H9 (cell line): ENCODE measurements at regions not wholly inside any gene's neighbourhood (a gene's known extent, or its start where the extent isn't known, plus 50 kb on each side); places are given as distances from the start of the nearest gene placed in this dataset.

Source experiments
- DNase-seq: peaks from one replicate; pipeline ENCODE4 v3.0.0-alpha.2; 2017
- H2AFZ ChIP-seq: one replicate; pipeline ENCODE4 v1.6.1; 2013; ENCODE audit warnings: mild to moderate bottlenecking, low read length, control low read depth, moderate library complexity
- H2AK5ac ChIP-seq: 2 replicates; pipeline ENCODE4 v1.6.1; 2013; ENCODE audit warnings: low read length, control low read depth, mixed read lengths; ENCODE audit not compliant: insufficient read length
- H2BK120ac ChIP-seq: one replicate; pipeline ENCODE4 v1.6.1; 2013; ENCODE audit warnings: low read depth, mild to moderate bottlenecking, low read length, control low read depth, inconsistent platforms; ENCODE audit not compliant: poor library complexity, severe bottlenecking
- H2BK12ac ChIP-seq: 2 replicates; pipeline ENCODE4 v1.6.1; 2013; ENCODE audit warnings: low read length, control low read depth, mixed read lengths, low read depth; ENCODE audit not compliant: insufficient read length
- H2BK15ac ChIP-seq: 2 replicates; pipeline ENCODE4 v1.6.1; 2013; ENCODE audit warnings: low read depth, low read length, control low read depth
- H2BK20ac ChIP-seq: one replicate; pipeline ENCODE4 v1.6.1; 2013; ENCODE audit warnings: low read depth, mild to moderate bottlenecking, low read length, control low read depth, inconsistent platforms; ENCODE audit not compliant: poor library complexity, severe bottlenecking
- H2BK5ac ChIP-seq: 2 replicates; pipeline ENCODE4 v1.6.1; 2013; ENCODE audit warnings: low read length, control low read depth, mixed read lengths; ENCODE audit not compliant: insufficient read length
- H3K14ac ChIP-seq: 2 replicates; pipeline ENCODE4 v1.6.1; 2013; ENCODE audit warnings: low read length, control low read depth; ENCODE audit not compliant: insufficient read depth
- H3K18ac ChIP-seq: 2 replicates; pipeline ENCODE4 v1.6.1; 2013; ENCODE audit warnings: low read depth, mild to moderate bottlenecking, mixed read lengths, low read length, control low read depth; ENCODE audit not compliant: insufficient read length
- H3K23ac ChIP-seq: 2 replicates; pipeline ENCODE4 v1.6.1; 2013; ENCODE audit warnings: low read length, control low read depth, mixed read lengths, low read depth; ENCODE audit not compliant: insufficient read length
- H3K23me2 ChIP-seq: 2 replicates; pipeline ENCODE4 v1.6.1; 2013; ENCODE audit warnings: low read depth, mild to moderate bottlenecking, mixed read lengths, low read length, control low read depth; ENCODE audit not compliant: insufficient read length, poor library complexity, severe bottlenecking
- H3K27ac ChIP-seq: 2 replicates; pipeline ENCODE4 v1.5.1; 2013; ENCODE audit warnings: low read length, control low read depth, mixed read lengths, low read depth; ENCODE audit not compliant: insufficient read length
- H3K27me3 ChIP-seq: 2 replicates; pipeline ENCODE4 v1.6.1; 2013; ENCODE audit warnings: low read length, control low read depth, inconsistent platforms; ENCODE audit not compliant: insufficient read depth
- H3K4ac ChIP-seq: 2 replicates; pipeline ENCODE4 v1.6.1; 2013; ENCODE audit warnings: low read depth, mild to moderate bottlenecking, control low read depth, inconsistent platforms, low read length, moderate library complexity
- H3K4me1 ChIP-seq: 2 replicates; pipeline ENCODE4 v1.6.1; 2013; ENCODE audit warnings: low read length, control low read depth, inconsistent platforms; ENCODE audit not compliant: insufficient read depth
- H3K4me2 ChIP-seq: 2 replicates; pipeline ENCODE4 v1.6.1; 2013; ENCODE audit warnings: low read length, control low read depth, mixed read lengths; ENCODE audit not compliant: insufficient read length, insufficient read depth
- H3K56ac ChIP-seq: 2 replicates; pipeline ENCODE4 v1.6.1; 2013; ENCODE audit warnings: low read depth, mild to moderate bottlenecking, mixed read lengths, low read length, control low read depth; ENCODE audit not compliant: insufficient read length
- H3K79me1 ChIP-seq: 2 replicates; pipeline ENCODE4 v1.6.1; 2013; ENCODE audit warnings: low read depth, mild to moderate bottlenecking, moderate library complexity, low read length, control low read depth, inconsistent platforms; ENCODE audit not compliant: insufficient read depth, poor library complexity, severe bottlenecking
- H3K79me2 ChIP-seq: 2 replicates; pipeline ENCODE4 v1.6.1; 2013; ENCODE audit warnings: low read length, control low read depth, inconsistent platforms; ENCODE audit not compliant: insufficient read depth
- H3K9ac ChIP-seq: 2 replicates; pipeline ENCODE4 v1.6.1; 2013; ENCODE audit warnings: low read length, control low read depth, mixed read lengths; ENCODE audit not compliant: insufficient read length; ENCODE audit errors: extremely low read depth
- H3K9me3 ChIP-seq: one replicate; pipeline ENCODE4 v1.6.1; 2013; ENCODE audit warnings: low read depth, low read length, inconsistent platforms; ENCODE audit not compliant: control insufficient read depth
- H3T11ph ChIP-seq: one replicate; pipeline ENCODE4 v1.6.1; 2013; ENCODE audit warnings: mild to moderate bottlenecking, low read length, control low read depth, inconsistent platforms
- H4K20me1 ChIP-seq: one replicate; pipeline ENCODE4 v1.6.1; 2013; ENCODE audit not compliant: control insufficient read depth, insufficient read length, insufficient read depth
- H4K5ac ChIP-seq: 2 replicates; pipeline ENCODE4 v1.6.1; 2013; ENCODE audit warnings: low read depth, mild to moderate bottlenecking, mixed read lengths, low read length, control low read depth; ENCODE audit not compliant: insufficient read length
- H4K8ac ChIP-seq: replicated peaks from 2 replicates; pipeline ENCODE4 v1.6.1; 2013; ENCODE audit warnings: low read length, control low read depth, mixed read lengths, low read depth; ENCODE audit not compliant: insufficient read length
- H4K91ac ChIP-seq: 2 replicates; pipeline ENCODE4 v1.6.1; 2013; ENCODE audit warnings: low read depth, mild to moderate bottlenecking, moderate library complexity, mixed read lengths, low read length, control low read depth; ENCODE audit not compliant: insufficient read length
- H3K27ac Mint-ChIP-seq, 3 experiments: 2 replicates in 2 of 3; 3 replicates in 1 of 3; pipeline ENCODE4 v1.8.0; 2020 to 2021; ENCODE audit warnings: mixed read lengths in 3 of 3, mild to moderate bottlenecking in 1 of 3, moderate library complexity in 1 of 3
- H3K27me3 Mint-ChIP-seq: 2 replicates; pipeline ENCODE4 v1.8.0; 2021; ENCODE audit warnings: low read depth, mild to moderate bottlenecking, moderate library complexity, mixed read lengths
- H3K36me3 Mint-ChIP-seq, 3 experiments: 2 replicates in 2 of 3; 3 replicates in 1 of 3; pipeline ENCODE4 v1.8.0; 2020 to 2021; ENCODE audit warnings: low read depth in 3 of 3, mixed read lengths in 3 of 3; ENCODE audit not compliant: insufficient read depth in 1 of 3
- H3K4me1 Mint-ChIP-seq, 2 experiments: 2 replicates each; pipeline ENCODE4 v1.8.0; 2020; ENCODE audit warnings: mixed read lengths in 2 of 2
- H3K4me3 Mint-ChIP-seq, 2 experiments: 2 replicates in 1 of 2; 3 replicates in 1 of 2; pipeline ENCODE4 v1.8.0; 2020 to 2021; ENCODE audit warnings: mild to moderate bottlenecking in 2 of 2, mixed read lengths in 2 of 2, moderate library complexity in 1 of 2
- H3K9me3 Mint-ChIP-seq, 2 experiments: 2 replicates in 1 of 2; 3 replicates in 1 of 2; pipeline ENCODE4 v1.8.0; 2020; ENCODE audit warnings: mild to moderate bottlenecking in 2 of 2, mixed read lengths in 2 of 2, moderate library complexity in 1 of 2
- CTCF ChIP-seq: fragments of 200-600 bp; sonication (generic); conservative IDR thresholded peaks from 3 replicates; pipeline ENCODE4 v1.8.0; 2021; ENCODE audit warnings: antibody characterized with exemption, mild to moderate bottlenecking
- WGBS: extraction: QIAGEN DNeasy Blood & Tissue Kit; methylation state at CpG from one replicate; pipeline ENCODE4 v1.1.7; 2013; ENCODE audit warnings: missing lambda C conversion rate, low lambda C conversion rate, mixed read lengths; ENCODE audit not compliant: insufficient read length; ENCODE audit errors: extremely low coverage; 5-methylcytosine and 5-hydroxymethylcytosine counted together

- Histone ChIP-seq H3K4me2 (no peak overlapping the region), H2BK120ac (no peak overlapping the region), H3K4ac (no peak overlapping the region), H3K14ac (no peak overlapping the region), H3K79me2 (no peaks in the 10 kb centered on the region), H4K91ac (no peak overlapping the region), H2AK5ac (no peak overlapping the region), H3K79me1 (no peaks in the 10 kb centered on the region), H3T11ph (no peak overlapping the region), H2BK12ac (no peak overlapping the region), H2BK20ac (no peak overlapping the region), H3K27me3 (no peaks in the 10 kb centered on the region), H2AFZ (no peak overlapping the region), H3K23me2 (no peaks in the 10 kb centered on the region), H3K9ac (no peak overlapping the region), H4K8ac (no peak overlapping the region), H2BK15ac (no peak overlapping the region), H3K27ac (no peak overlapping the region), H3K23ac (no peak overlapping the region), H3K9me3 (no peaks in the 10 kb centered on the region), H3K4me1 (no peaks in the 10 kb centered on the region), H4K5ac (no peak overlapping the region), H3K18ac (no peak overlapping the region), H2BK5ac (no peak overlapping the region), H3K56ac (no peak overlapping the region), H4K20me1 (no peaks in the 10 kb centered on the region)
- no peak overlapping the region for H3K4me3 Mint-ChIP-seq
- peaks cover 0 to 4% (median 3%) of the 10 kb centered on the region in 3 experiments; a peak in 2 of 7 replicates for H3K36me3 Mint-ChIP-seq
- H3K9me3 Mint-ChIP-seq = peaks cover 3 to 7% of the 10 kb centered on the region in 2 experiments; a peak in 3 of 5 replicates
- no peaks in the 10 kb centered on the region for H3K27me3 Mint-ChIP-seq
- H3K4me1 Mint-ChIP-seq = no peaks in the 10 kb centered on the region
- TF ChIP-seq CTCF = no peak
- WGBS = no CpG with 5 or more reads among the region's 2 CpGs
- no peak overlapping the region for H3K27ac Mint-ChIP-seq
- DNase-seq = no peak
Measured at GRCh38 chr3:148477375-148477774, 220.3 kb upstream of the AGTR1 start.
